NCI-H2227 treated with DMSO at 0.1 percent for 48 hours (cell line): ENCODE measurements at regions not wholly inside any gene's neighbourhood (a gene's known extent, or its start where the extent isn't known, plus 50 kb on each side); places are given as distances from the start of the nearest gene placed in this dataset.
A peak's percentile ranks its signal among the peaks of the same experiment; 100 is the strongest.
"Not testable (repeated sequence)": the region's sequence is repeated elsewhere in the genome, so short reads cannot be mapped to it uniquely, and the experiment has no call there.

ENCODE experiments used
- DNase-seq: peaks from one replicate; lab custom pipeline; 2025; lab: John Stamatoyannopoulos, UW

DNA sequence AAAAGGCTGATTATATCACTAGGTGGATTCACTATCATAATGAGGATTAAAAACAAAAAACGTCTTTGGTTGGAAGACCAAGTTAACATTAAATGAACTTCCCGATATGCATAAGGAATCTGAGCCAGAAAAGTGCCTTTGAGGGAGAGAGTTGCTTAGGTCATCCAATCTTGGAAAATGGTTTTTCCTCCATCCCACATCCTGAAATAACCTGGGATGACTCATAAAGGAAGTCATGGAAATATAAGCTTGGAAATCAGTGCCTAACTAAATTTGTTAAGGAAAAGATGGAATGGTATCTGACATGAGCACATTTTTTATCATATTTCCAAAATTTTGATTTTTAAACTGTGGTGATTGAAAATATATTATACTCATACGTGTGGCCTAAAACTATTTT lies 66.0 kb downstream of the KBTBD8 start:
- no peak for DNase-seq

DNA sequence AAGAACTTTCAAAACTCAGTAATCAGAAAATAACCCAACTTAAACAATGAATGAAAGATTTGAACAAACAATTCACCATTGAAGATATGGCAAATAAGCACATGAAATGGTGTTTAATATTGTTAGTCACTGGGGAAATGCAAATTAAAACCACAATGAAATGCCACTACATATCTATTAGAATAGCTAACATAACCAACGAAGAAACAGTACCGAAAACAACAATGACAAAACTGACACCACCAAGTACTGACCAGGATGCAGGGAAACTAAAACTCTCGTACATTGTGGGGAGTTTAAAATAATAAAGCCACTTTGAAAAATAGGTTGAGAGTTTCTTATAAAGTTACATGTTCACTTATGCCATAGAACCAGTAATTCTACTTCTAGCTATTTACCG lies 69.1 kb downstream of the KBTBD8 start:
- DNase-seq = no peak

DNA sequence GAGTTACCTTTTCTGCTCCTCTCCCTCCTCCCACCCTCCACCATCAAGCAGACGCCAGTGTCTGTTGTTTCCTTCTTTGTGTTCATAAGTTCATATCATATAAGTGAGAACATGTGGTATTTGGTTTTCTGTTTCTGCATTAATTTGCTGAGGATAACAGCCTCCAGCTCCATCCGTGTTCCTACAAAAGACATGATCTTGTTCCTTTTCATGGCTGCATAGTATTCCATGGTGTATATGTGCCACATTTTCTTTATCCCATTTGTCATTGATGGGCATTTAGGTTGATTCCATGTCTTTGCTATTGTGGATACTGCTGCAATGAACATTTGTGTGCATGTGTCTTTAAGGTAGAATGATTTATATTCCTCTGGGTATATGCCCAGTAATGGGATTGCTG lies 74.5 kb downstream of the KBTBD8 start:
- DNase-seq = not testable (repeated sequence)

DNA sequence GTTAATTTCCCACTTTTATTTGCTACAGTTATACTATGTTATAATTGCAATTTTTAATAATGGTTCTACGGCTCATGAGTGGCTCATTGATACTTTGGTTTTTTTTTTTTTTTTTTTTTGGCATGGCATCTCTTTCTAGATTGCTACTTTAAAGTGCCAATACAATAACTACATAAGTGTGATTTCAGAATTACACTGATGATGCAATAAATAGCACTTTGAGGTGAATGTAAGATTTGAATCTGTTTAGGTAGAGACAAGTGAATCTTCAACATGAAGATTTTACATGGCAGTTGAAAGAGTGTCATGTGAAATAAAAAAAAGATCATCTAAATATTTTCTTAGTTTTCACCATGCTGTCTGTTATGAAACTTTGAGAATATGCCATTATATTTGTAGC lies 75.7 kb downstream of the KBTBD8 start:
- DNase-seq = no peak

DNA sequence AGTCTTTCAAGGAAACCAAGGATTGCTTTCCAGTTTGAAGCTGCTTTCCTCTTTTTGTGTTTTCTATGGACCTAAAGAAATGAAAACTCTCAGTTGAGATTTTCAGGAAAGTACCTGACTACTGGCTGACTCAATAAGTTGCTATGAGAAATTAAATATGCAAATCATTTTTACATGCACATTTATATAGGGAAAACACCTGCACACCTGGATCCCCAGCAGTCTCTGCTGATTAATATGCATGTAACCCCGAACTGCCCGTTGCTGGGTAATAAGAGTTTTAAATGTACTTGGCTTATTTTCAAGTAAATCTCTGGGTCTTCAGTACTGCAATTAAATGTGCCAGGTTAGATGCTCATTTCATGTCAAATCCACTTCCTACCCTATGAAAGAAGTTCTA lies 77.2 kb downstream of the KBTBD8 start:
- no peak for DNase-seq

DNA sequence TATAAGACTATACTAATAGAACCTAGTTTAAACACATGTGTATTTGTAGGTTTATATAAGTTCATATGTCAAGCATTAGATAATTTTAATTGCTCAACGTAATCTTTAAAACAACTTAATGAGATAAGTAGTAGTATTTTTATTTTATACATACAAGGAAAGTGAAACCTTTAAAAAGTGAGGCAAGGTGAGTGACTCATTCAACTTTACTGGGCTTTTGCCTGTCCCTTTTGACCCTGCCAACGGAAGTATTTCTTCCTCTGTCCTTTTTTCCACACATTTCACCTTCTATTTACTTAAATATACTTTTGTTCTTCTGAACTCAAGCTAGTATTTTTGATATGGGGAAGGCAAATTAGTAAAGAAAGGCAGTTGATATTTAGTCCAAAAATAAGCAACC lies 78.5 kb downstream of the KBTBD8 start:
- no peak for DNase-seq

DNA sequence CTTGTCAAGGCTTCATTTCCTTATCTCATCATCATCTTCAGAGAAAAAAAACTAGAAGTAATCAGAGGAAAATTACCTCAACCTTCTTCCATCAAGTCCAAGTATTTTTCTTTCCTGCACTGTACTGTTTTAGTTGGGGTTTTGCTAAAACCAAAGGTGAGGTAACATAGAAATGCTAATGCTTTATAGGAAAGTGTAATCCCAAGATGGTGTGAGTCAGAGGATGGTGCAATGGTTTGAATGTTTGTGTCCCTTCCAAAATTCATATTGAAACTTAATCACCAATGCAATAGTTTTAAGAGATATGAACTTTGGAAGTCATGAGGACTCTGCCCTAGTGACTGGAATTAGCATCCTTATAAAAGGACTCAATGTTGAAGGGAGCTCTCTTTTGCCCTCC lies 79.5 kb downstream of the KBTBD8 start:
- DNase-seq = no peak

DNA sequence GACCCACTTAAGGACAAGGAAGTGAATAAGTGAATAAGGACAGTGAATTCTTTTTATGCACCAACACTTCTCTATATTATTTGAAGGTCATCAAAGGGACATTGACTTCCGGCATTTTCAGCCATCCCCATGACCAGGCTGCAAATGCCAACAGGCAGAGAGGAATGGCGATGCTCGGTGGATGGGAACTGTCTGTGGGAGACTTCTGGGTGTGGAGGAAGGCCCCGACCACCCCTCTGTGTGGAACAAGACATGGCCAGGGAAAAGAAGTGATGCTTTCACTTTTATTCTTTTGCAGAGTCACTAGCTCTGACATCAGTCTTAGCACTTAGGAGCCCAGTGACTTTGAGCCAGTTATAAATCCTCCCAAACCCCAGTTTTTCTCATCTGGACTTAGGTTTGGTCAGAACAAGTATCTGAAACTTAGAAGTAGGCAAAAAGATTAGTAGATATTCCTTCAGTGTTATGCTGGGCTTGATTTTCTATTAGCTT lies 84.5 kb downstream of the KBTBD8 start:
- DNase-seq = no peak

DNA sequence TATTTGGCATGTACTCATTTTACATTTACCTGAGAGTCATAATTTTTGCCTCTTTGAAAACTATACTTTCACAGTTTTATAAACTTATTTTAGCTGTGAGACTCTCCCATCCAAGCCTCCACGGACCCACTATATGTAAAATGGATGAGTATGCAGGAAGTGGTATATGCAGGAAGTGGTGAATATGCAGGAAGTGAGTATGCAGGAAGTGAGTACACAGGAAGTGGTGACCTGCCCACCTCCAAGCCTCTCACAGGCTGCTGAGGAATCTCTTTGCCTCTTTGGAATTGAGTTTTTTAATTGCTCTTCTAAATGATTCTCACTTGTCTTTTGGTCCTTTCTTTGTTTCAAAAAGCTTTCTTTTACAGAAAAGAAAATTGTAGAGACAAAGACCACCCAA lies 85.2 kb downstream of the KBTBD8 start:
- no peak for DNase-seq

DNA sequence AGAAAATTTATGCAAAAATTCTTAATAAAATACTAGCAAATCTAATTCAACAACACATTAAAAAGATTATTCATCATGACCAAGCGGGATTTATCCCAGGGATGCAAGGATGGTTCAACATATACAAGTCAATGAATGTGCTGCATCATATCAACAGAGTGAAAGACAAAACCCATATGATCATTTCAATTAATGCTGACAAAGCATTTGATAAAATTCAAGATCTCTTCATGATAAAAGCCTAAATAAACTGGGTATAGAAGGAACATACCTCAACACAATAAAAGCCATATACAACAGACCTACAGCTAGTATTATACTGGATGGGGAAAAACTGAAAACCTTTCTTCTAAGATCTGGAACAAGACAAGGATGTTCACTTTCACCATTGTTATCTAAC lies 89.7 kb downstream of the KBTBD8 start:
- no peak for DNase-seq

DNA sequence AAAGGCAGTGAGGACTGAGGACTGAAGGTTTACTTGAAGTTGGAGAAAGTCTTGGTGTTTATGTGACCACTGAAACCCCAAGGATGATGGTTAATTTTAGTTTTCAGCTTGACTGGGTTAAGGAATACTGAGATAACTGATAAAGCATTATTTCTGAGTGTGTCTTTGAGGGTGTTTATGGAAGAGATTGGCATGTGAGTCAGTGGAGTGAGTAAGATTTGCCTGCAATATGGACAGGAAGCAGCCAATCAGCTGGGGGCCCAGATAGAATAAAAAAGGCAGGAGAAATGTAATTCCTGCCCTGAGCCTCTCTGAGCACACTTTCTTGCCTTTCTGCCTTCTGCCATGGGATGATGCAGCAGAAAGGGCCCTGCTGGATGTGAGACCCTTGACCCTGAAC lies 92.4 kb downstream of the KBTBD8 start:
- no peak for DNase-seq

DNA sequence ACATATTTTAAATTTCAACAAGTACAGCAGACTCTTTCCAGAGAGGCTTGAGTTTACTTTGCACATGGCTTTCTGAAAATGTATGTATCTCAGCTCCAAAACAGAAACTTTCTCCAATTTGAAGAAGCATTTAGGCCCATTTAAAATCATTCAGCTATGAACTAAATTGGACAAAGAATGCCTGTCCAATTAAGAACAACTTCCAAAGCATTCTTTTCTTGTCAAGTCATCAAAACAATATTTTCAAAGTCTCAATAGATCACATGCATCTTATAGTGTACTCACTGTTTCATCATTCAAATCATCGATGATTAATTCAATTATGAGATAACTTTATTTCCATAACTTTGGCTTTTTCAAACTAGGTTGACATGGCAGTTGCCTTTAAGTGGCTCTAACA lies 95.2 kb downstream of the KBTBD8 start:
- DNase-seq = no peak

DNA sequence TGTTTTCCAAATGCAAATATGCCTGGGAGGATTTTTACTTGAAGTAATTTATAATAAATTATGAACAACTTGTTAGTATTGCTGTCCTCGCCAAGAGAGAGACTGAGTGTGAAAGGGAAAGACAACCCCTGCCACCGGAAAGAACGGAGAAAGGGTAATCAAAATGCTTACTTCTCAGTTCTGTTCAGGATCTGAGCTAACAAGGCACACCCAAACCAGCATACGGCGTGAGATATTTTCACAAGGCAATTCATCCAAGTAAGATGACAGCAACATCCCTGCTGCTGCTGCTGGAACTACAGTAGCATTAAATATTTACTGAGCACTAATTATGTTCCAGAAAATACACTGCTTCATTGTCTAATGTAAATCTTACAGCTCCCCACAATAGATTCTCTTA lies 96.1 kb downstream of the KBTBD8 start:
- no peak for DNase-seq

DNA sequence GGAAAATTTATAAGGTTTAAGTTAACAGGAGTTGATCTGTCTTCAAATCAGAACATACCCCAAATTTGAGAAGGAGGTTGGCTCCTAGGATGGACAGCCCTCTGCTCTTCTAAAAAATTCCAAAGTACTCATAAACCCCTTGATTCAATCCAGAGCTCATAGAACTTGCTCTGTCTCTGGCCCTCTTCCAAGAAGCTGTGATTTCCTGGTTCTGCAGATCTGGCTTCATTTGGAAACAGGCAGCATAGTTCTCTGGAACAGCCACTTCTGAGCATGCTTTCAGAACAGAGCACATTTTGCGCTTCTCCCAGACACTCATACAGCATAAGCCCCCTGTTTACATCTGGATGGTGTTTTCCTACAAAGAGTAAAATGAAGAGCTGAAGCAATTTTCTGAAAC lies 96.7 kb downstream of the KBTBD8 start:
- no peak for DNase-seq

DNA sequence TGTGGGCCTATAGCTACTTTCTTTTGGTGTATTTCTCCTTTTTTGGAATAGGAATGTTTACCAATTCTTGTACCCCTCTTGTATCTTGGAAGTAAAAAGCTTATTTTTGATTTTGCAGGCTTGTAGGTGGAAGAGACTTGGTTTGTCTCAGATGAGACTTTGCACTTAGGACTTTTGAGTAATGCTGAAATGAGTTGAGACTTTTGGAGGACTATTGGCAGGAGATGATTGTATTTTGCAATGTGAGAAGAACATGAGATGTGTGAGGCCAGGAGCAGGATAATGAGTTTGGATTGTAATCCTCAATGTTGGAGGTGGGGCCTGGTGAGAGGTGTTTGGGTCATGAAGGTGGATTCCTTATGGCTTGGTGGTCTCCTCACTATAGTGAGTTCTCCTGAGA lies 106.3 kb downstream of the KBTBD8 start:
- DNase-seq = no peak

DNA sequence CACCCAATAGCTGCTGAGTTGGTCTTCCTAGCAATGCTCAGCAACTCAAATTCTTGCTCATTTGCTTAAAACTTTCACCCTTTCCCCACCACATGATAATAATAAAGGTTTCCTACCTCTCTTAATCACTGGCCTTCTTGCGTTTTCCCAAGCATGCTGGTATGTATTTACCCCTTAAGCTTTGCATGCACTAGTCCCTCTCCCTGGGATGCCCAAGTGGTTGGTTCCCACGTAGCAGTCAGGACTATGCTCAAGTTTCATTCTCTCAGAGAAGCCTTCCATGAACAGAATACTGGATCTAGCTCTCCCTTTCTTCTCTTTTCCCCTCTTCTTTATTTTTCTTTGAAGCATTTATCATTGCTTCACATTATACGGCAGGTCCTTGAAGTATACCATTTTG lies 108.8 kb downstream of the KBTBD8 start:
- DNase-seq = no peak

DNA sequence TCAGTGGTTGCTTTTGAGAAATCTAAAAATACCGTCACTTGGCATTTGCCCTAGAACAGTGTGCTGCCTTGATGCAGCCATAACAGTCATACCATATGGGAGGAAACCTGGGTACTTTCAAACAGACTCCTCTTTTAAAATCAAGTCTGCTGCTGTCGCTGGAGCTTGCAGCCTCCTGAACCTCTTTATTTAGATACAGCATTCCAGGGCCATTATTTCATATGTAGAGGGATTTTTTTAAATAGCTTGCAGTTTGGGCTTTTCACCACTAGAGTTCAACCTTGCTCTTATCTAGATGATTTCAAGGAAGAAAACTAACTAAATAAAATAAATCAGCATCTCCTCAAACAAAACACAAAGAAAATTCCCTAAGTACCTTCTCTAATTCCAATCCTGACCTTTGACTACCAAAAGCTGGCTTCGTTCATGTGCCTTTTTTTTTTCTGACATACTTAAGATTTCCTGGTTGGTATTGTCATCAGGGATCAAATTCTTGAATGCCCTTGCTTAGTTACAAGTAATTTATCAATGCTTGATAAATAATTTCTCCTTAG lies 111.6 kb downstream of the KBTBD8 start:
- no peak for DNase-seq

DNA sequence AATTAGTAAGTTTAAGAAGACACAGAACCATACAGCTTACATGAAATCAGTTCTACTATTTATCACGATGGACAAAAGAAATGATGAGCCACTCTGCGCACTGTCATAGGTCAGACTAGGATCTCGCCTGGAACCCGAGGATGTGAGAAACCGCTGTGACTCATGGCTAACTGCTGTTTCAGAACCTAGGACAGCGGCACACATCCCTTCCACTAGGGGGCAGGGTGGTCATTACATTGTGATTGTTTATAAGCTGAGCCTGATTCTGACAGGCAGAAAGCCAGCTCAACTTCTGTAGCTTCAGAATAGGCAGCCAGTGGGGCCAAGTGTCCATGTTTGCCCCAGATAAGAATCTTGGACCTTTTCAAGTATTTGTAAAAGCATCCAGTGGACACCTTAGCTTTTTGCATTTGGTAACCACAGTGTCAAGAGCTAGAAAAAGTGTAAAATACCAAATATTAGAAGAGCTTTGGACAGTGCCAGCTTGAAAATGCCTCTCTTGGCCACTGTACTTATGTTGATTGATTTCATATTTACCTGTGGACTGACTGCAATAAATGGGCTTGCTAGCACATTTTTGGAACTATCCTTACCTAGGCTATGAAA lies 115.8 kb downstream of the KBTBD8 start:
- DNase-seq = peak; percentile 46

DNA sequence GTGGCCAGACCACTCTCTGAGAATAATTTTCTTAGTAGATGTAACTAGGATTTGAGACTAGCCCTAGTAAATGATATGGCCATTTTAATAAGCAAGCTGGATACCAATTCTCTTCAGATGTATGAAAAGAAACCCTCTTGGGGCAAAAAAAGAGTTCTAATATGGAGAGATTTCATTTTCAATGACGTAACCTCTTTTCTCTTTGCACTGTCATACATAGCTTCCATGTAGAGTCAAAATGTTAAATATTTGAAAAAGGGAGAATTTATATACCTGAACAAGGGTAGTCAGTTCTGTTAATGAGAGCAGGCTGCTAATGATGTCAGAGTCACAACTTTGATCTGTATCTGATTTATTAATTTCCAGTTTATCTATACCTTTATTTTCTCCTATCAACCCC lies 120.0 kb downstream of the KBTBD8 start:
- DNase-seq = no peak

DNA sequence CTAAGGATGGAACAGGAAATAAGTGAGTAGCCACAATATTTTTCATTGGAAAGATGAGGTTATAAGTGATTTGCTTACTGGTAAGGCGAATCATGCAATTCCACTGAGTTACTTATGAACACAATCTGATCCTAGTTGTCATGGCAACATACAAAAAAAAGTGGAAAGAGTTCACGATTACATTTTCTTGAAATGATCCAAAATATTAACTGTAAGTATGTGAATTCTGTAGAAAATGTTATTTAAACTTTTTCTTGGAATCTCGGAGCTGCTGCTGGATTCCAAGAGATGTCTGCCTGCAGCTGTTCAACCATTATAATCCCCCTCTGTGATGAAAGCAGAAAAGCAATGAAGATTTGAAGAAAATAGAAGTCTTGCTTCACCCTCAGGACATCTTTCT lies 120.5 kb downstream of the KBTBD8 start:
- no peak for DNase-seq

DNA sequence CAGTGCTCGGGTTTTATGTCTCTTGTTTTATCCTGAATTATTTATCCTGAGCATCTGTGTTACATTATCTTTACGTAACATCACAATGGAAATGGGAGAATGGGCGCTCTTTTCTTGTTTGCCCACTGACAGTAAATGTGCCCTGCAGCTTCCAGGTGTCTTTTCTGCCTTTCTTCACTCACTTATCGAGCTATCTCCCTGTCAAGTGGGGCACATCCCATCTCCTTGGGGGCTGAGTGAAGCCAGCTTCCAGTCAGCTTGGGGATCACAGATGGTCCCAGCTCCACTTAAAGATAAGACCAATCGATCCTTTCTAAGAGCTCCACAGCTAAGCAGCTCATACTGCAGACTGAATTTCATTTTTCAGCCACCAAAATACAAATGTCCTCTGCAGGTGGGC lies 125.8 kb downstream of the KBTBD8 start:
- DNase-seq = no peak

DNA sequence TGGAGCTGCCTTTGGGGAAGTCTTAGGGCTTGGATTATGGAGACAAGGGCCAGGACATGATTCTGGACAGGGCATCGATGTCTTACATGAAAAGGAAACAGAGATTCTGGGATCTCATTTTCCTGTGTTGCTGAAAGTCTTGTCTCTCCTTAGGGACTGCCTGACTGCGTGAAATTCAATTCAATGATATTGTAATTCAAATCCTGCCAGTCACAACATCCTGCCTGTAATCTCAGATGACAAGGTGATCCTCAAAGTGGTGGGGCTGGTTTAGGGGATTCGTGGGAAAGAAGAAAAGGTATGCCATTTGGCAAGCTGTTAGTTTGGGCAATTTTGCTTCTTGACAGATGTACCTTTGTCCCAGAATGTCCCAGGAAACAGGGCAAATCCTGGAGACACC lies 129.1 kb downstream of the KBTBD8 start:
- DNase-seq = no peak

DNA sequence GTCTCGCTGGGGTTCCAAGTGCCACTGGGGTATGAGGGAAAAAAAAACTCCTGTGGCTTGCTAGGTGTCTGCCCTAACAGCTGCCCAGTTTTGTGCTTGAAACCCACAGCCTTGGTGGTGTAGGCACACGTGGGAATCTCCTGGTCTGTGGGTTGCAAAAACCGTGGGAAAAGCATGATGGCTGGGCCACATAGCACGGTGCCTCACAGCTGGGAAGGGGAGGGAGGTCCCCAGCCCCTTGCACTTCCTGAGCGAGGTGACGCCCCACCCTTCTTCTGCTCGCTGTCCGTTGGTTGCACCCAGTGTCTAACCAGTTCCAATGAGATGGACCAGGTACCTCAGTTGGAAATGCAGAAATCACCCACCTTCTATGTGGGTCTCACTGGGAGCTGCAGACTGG lies 144.3 kb downstream of the KBTBD8 start:
- DNase-seq = no peak

DNA sequence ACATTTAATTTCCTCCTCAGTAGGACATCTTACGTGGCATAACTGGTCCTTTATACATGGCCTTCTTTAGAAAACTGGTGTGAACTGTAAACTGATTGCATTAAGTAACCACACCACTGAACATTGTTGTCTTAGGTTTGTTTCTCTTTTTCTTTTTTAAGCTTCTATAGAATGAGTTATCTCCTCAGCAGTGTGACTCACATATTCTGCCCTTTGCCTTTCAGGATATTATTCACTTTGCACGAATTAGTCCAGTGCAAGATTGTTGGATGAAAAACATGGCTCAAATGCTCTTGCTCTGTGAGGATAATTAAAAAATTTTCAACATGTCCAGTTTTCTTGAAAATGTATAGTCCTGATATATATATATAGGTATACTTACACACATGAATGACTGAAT lies 147.6 kb downstream of the KBTBD8 start:
- no peak for DNase-seq
